ENCODE measurements at regions not wholly inside any gene's neighbourhood (a gene's known extent, or its start where the extent isn't known, plus 50 kb on each side); places are given as distances from the start of the nearest gene placed in this dataset.
A peak's percentile ranks its signal among the peaks of the same experiment; 100 is the strongest.

GRCh38 chr9:80518441-80518840 lies 946.7 kb downstream of the TLE4 start:
- no peak overlapping the region for H3K4me3 ChIP-seq
- no peaks in the 10 kb centered on the region for H3K9me3 ChIP-seq
- TF ChIP-seq, protein P1, sequence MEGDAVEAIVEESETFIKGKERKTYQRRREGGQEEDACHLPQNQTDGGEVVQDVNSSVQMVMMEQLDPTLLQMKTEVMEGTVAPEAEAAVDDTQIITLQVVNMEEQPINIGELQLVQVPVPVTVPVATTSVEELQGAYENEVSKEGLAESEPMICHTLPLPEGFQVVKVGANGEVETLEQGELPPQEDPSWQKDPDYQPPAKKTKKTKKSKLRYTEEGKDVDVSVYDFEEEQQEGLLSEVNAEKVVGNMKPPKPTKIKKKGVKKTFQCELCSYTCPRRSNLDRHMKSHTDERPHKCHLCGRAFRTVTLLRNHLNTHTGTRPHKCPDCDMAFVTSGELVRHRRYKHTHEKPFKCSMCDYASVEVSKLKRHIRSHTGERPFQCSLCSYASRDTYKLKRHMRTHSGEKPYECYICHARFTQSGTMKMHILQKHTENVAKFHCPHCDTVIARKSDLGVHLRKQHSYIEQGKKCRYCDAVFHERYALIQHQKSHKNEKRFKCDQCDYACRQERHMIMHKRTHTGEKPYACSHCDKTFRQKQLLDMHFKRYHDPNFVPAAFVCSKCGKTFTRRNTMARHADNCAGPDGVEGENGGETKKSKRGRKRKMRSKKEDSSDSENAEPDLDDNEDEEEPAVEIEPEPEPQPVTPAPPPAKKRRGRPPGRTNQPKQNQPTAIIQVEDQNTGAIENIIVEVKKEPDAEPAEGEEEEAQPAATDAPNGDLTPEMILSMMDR (IDR thresholded peaks at IDR 0.05) = no peak
- TF ChIP-seq EP300 (IDR thresholded peaks at IDR 0.05) = no peak
- no peak for TF ChIP-seq POLR2A (IDR thresholded peaks at IDR 0.05)
- no peak for TF ChIP-seq POLR2AphosphoS5 (IDR thresholded peaks at IDR 0.05)
- no peak overlapping the region for H3K27ac ChIP-seq
- intact Hi-C loops (cut with DNase I) = no loop called here
- 90 to 94% methylated on average over 3 of the region's 3 CpGs for WGBS, 2 donors
- no peaks in the 10 kb centered on the region for H3K4me1 ChIP-seq
- no peak for DNase-seq
- H3K27me3 ChIP-seq = no peaks in the 10 kb centered on the region
- H3K36me3 ChIP-seq = no peaks in the 10 kb centered on the region

GRCh38 chr9:80516679-80517078 lies 944.9 kb downstream of the TLE4 start:
- H3K27me3 ChIP-seq = no peaks in the 10 kb centered on the region
- DNase-seq = no peak
- intact Hi-C loops (cut with DNase I) = no loop called here
- 74 to 83% methylated on average over 3 of the region's 3 CpGs for WGBS, 2 donors
- TF ChIP-seq POLR2A (IDR thresholded peaks at IDR 0.05) = no peak
- TF ChIP-seq, protein P1 (IDR thresholded peaks at IDR 0.05) = no peak
- no peak for TF ChIP-seq EP300 (IDR thresholded peaks at IDR 0.05)
- no peak for TF ChIP-seq POLR2AphosphoS5 (IDR thresholded peaks at IDR 0.05)
- H3K27ac ChIP-seq = no peak overlapping the region
- H3K9me3 ChIP-seq = no peaks in the 10 kb centered on the region
- no peaks in the 10 kb centered on the region for H3K4me1 ChIP-seq
- no peak overlapping the region for H3K4me3 ChIP-seq
- no peaks in the 10 kb centered on the region for H3K36me3 ChIP-seq

DNA sequence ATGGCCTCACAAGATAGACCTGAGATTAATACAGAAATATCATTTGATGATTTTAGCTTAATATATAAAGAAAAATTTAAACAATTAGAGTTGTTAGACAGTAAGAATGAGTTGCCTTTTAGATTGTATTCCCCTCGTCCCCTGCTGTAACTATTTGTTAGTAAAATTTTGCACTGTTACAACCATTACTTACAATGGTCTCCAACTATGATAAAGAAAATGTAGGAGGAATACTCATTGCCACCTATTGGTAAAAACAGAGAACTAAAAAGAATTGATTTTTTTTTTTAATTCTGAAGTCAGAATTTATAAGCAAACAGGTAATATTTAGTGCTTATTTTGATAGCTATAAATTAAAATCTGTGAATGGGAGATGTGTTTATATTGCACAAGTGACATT lies 937.6 kb downstream of the TLE4 start:
- H3K27ac ChIP-seq = no peak overlapping the region
- TF ChIP-seq EP300 (IDR thresholded peaks at IDR 0.05) (no peak), POLR2A (IDR thresholded peaks at IDR 0.05) (no peak), POLR2AphosphoS5 (IDR thresholded peaks at IDR 0.05) (no peak)
- TF ChIP-seq, protein P1 (IDR thresholded peaks at IDR 0.05) = no peak
- peaks cover 0 to 8% (median 6%) of the 10 kb centered on the region in 4 donors for H3K4me1 ChIP-seq
- no peak for DNase-seq
- intact Hi-C loops (cut with DNase I) = no loop called here
- H3K4me3 ChIP-seq = no peak overlapping the region
- peaks cover 0 to 3% (median 0%) of the 10 kb centered on the region in 4 donors for H3K9me3 ChIP-seq
- no peaks in the 10 kb centered on the region for H3K27me3 ChIP-seq
- no peaks in the 10 kb centered on the region for H3K36me3 ChIP-seq
- 65 to 79% methylated on average over 1 of the region's 1 CpG for WGBS, 2 donors

DNA sequence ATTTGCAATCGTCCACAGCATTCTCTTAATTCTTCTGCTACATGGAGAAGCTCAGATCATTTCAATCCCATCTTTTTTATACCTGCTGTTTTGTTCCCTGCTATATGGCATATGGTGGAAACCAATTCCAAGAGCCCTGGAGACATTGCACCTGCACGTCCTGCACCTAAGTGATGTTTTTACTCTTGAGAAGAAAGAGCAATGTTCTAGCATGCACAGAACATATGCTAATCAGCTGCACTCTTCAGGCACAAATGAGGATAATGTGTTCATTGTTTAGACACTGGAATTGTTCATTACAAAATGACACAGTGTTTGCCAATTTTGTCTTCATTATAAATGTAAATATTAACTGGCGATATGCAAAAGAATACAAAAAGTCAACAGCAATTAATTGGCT lies 935.8 kb downstream of the TLE4 start:
- H3K27me3 ChIP-seq = no peaks in the 10 kb centered on the region
- no peak for DNase-seq
- H3K4me3 ChIP-seq = no peak overlapping the region
- intact Hi-C loops (cut with DNase I) = no loop called here
- H3K27ac ChIP-seq = no peak overlapping the region
- no peaks in the 10 kb centered on the region for H3K36me3 ChIP-seq
- whole genome bisulfite sequencing, 2 donors = 67 to 69% methylated on average over 3 of the region's 3 CpGs
- peaks cover 0 to 22% (median 18%) of the 10 kb centered on the region in 4 donors for H3K4me1 ChIP-seq
- H3K9me3 ChIP-seq = peaks cover 0 to 3% (median 0%) of the 10 kb centered on the region in 4 donors
- no peak for TF ChIP-seq POLR2AphosphoS5 (IDR thresholded peaks at IDR 0.05)
- no peak for TF ChIP-seq POLR2A (IDR thresholded peaks at IDR 0.05)
- TF ChIP-seq, protein P1 (IDR thresholded peaks at IDR 0.05) = no peak
- no peak for TF ChIP-seq EP300 (IDR thresholded peaks at IDR 0.05)

DNA sequence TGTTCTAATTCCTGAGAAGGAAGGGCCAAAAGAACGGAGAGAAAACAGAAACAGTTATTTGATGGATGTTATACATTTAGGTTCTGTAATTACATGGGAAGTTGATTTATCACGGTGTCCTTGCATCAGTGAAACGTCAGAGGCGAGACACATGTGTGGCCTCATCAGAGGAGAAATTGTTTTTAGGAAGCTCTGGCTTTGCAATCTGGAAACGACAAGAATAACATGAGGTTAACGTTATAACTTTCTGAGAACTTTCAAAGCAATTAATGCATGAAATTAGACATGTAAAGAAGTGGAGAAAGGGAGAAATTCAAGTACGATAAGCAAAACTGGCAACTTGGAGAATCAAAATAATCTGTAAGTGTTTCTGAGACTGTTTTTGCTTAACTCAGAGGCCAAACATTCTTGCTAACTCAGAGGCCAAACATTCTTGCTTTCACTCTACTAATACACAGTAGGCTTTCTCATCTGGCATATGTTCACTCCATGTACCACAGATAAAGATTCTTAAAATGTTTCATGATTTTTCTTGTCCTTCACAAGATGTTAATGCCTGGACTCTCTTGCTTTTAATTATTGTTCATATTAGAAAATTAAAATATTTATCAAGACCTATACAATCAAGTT lies 933.0 kb downstream of the TLE4 start:
- H3K9me3 ChIP-seq = peaks cover 0 to 3% (median 0%) of the 10 kb centered on the region in 4 donors
- peaks cover 0 to 22% (median 18%) of the 10 kb centered on the region in 4 donors for H3K4me1 ChIP-seq
- intact Hi-C loops (cut with DNase I) = no loop called here
- DNase-seq = no peak
- no peaks in the 10 kb centered on the region for H3K27me3 ChIP-seq
- no peak for TF ChIP-seq EP300 (IDR thresholded peaks at IDR 0.05)
- TF ChIP-seq POLR2AphosphoS5 (IDR thresholded peaks at IDR 0.05) = peak in 2 of 4 donors; percentile 42 to 54
- no peak for TF ChIP-seq POLR2A (IDR thresholded peaks at IDR 0.05)
- TF ChIP-seq, protein P1 (IDR thresholded peaks at IDR 0.05) = no peak
- H3K4me3 ChIP-seq = no peak overlapping the region
- no peaks in the 10 kb centered on the region for H3K36me3 ChIP-seq
- 60 to 65% methylated on average over 7 of the region's 7 CpGs for WGBS, 2 donors
- peak overlapping the region in 2 of 4 donors; percentile 23 to 54 for H3K27ac ChIP-seq

All from sigmoid colon (tissue), 6 donors.